ENCODE measurements at regions not wholly inside any gene's neighbourhood (a gene's known extent, or its start where the extent isn't known, plus 50 kb on each side); places are given as distances from the start of the nearest gene placed in this dataset.

DNA sequence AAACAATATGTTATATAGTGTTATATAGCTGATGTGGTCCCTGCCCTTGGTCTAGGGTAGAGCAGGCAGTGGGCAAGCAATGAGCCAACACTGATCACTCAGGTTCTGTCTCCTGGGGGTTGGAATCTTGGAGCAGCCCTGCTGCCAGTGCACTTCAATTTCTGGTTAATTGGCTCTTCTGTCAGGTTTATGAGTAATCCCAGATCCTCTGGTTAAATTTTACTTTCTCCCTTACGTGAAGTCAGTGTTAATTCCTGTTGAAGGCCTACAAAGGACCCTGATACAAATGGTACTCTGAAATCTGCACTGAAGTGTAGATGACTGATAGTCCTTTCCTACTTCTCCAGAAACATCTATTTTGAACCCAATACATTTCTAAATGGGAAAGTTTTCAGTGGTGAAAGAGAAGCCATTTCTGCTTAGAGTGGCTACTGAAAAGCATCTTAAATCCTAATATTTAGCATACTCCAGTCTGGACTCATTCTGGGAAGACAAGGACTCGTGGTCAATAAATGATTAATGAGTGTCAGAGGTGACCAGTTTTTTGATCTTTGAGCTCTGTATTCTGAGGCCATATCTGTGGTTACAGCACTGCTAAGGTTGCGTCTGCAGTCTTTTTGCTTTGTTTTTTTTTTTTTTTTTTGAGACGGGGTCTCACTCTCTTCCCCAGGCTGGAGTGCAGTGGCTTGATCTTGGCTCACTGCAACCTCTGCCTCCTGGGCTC lies 442.4 kb downstream of the KIF4B start:
- Histone ChIP-seq H3K4me3 (replicated peaks; ENCODE audit: low read depth, low read length) (no peak overlapping the region), H3K36me3 (ENCODE audit: control insufficient read depth, insufficient read depth, low read length) (no peaks in the 10 kb centered on the region), H3K27me3 (replicated peaks; ENCODE audit: control insufficient read depth, insufficient read depth, low read length) (no peaks in the 10 kb centered on the region)
- TF ChIP-seq, protein P1, sequence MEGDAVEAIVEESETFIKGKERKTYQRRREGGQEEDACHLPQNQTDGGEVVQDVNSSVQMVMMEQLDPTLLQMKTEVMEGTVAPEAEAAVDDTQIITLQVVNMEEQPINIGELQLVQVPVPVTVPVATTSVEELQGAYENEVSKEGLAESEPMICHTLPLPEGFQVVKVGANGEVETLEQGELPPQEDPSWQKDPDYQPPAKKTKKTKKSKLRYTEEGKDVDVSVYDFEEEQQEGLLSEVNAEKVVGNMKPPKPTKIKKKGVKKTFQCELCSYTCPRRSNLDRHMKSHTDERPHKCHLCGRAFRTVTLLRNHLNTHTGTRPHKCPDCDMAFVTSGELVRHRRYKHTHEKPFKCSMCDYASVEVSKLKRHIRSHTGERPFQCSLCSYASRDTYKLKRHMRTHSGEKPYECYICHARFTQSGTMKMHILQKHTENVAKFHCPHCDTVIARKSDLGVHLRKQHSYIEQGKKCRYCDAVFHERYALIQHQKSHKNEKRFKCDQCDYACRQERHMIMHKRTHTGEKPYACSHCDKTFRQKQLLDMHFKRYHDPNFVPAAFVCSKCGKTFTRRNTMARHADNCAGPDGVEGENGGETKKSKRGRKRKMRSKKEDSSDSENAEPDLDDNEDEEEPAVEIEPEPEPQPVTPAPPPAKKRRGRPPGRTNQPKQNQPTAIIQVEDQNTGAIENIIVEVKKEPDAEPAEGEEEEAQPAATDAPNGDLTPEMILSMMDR (IDR thresholded peaks at IDR 0.05; ENCODE audit: insufficient read depth, low read length, poor library complexity, severe bottlenecking), result no peak
- DNase-seq (ENCODE audit: extremely low read depth, insufficient read length), result no peak

DNA sequence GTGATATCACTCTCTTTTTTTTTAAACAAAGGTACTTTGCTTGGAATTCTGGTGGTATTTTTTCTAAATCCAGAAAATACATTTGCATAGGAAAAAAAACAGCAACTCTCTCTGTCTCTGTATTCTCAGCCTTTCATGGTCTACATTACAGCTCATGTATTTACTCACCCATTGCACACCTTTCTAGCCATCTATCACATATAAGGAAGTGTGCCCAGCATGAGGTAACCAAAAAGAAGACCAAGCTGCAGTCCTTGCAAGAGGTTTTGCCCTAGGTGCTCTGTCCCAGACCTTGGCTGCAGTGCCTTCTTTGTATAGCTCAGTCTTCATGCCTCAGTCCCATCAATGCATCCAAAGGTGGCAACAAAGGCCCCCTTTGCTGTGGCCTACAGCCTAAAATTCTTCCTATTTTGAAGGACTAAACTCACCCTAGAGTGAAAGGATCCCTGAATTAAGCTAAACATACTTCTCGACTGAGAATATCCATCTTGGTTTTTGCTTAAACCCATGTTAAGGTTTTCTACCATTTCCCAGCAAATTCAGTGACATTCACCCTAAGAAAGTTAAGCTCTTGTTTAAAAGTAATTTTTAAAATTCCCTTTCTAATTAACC lies 446.4 kb downstream of the KIF4B start:
- Histone ChIP-seq H3K36me3 (ENCODE audit: control insufficient read depth, insufficient read depth, low read length) (no peaks in the 10 kb centered on the region), H3K4me3 (replicated peaks; ENCODE audit: low read depth, low read length) (no peak overlapping the region), H3K27me3 (replicated peaks; ENCODE audit: control insufficient read depth, insufficient read depth, low read length) (no peaks in the 10 kb centered on the region)
- TF ChIP-seq, protein P1 (IDR thresholded peaks at IDR 0.05; ENCODE audit: insufficient read depth, low read length, poor library complexity, severe bottlenecking), result no peak
- DNase-seq (ENCODE audit: extremely low read depth, insufficient read length), result no peak

DNA sequence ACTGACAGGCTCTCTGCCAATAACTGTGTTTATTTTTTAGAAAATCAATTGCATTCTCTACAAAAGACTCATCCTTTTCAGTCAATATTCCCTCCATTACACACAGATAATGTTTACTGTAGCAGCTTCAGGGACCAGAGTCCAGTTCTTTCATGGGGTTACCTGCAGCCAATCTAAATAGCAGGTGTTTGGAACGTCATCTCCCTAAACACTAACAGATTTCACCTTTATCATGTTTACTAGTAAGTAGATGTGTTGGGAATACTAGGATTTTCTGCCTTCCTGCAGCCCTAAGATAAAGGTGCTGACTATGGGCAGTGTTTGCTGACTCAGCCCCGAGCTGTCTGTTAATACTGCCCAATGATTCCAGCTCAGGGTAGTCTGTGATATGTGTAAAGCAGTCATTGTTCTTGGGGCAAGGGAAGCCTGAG lies 447.0 kb downstream of the KIF4B start:
- no peak for DNase-seq (ENCODE audit: extremely low read depth, insufficient read length)
- Histone ChIP-seq H3K4me3 (replicated peaks; ENCODE audit: low read depth, low read length) (no peak overlapping the region), H3K27me3 (replicated peaks; ENCODE audit: control insufficient read depth, insufficient read depth, low read length) (no peaks in the 10 kb centered on the region), H3K36me3 (ENCODE audit: control insufficient read depth, insufficient read depth, low read length) (no peaks in the 10 kb centered on the region)
- TF ChIP-seq, protein P1 (IDR thresholded peaks at IDR 0.05; ENCODE audit: insufficient read depth, low read length, poor library complexity, severe bottlenecking), result no peak

GRCh38 chr5:155461304-155461703 lies 447.7 kb downstream of the KIF4B start:
- TF ChIP-seq, protein P1 (IDR thresholded peaks at IDR 0.05; ENCODE audit: insufficient read depth, low read length, poor library complexity, severe bottlenecking), result no peak
- Histone ChIP-seq H3K36me3 (ENCODE audit: control insufficient read depth, insufficient read depth, low read length) (no peaks in the 10 kb centered on the region), H3K4me3 (replicated peaks; ENCODE audit: low read depth, low read length) (no peak overlapping the region), H3K27me3 (replicated peaks; ENCODE audit: control insufficient read depth, insufficient read depth, low read length) (no peaks in the 10 kb centered on the region)
- no peak for DNase-seq (ENCODE audit: extremely low read depth, insufficient read length)

GRCh38 chr5:155466851-155467250 lies 453.3 kb downstream of the KIF4B start:
- Histone ChIP-seq H3K36me3 (ENCODE audit: control insufficient read depth, insufficient read depth, low read length) (no peaks in the 10 kb centered on the region), H3K27me3 (replicated peaks; ENCODE audit: control insufficient read depth, insufficient read depth, low read length) (no peaks in the 10 kb centered on the region), H3K4me3 (replicated peaks; ENCODE audit: low read depth, low read length) (no peak overlapping the region)
- TF ChIP-seq, protein P1 (IDR thresholded peaks at IDR 0.05; ENCODE audit: insufficient read depth, low read length, poor library complexity, severe bottlenecking), result no peak
- no peak for DNase-seq (ENCODE audit: extremely low read depth, insufficient read length)

All from GM06990 (cell line).